ENCODE measurements at regions not wholly inside any gene's neighbourhood (a gene's known extent, or its start where the extent isn't known, plus 50 kb on each side); places are given as distances from the start of the nearest gene placed in this dataset.

DNA sequence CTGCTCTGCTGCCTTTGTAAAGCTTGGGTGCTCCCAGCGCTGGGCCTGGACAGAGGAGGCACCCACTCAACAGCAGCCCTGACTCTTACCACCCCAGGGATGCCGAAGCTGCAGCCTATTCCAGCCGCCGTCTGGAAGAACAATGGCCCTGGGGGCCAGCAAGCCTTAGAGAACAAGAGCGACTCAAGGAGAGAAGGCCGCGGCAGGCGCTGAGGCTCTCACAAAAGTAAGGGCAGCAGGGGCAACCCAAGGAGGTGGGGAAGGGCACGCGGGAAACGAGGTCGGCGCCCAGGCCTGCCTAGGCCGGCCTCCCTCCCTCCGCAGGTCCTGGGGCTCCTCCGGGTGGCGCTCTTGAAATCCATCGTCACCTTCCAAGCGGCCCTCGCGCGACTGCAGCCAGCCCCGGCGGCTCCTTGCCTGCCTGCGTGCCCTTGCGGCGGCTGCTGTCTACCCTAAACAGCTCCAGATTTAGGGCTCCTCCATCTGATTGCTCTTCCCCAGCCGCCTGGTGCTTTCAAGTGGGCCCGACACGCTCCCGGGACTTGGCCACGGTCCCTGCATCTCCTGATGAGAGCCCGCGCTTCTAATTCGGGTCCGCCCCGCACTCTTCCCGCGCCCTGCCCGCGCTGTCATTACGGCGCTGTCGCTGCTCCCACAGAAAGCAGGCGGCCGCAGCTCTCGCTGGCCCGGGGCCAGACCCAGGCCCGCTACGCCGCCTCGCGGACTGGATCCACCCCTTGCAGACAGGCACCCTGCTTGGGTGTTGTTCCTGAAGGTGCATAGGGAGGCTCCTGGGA is 213.3 kb downstream of the SEMA6A start:
- Histone ChIP-seq H4K20me1 (ENCODE audit: control insufficient read depth, extremely low read depth, insufficient read depth, low read length) (no peaks in the 10 kb centered on the region), H3K27me3 (ENCODE audit: control insufficient read depth, extremely low read depth, insufficient read depth, low read length) (peaks cover 7% of the 10 kb centered on the region), H3K36me3 (ENCODE audit: control insufficient read depth in 2 of 2, extremely low read depth in 1 of 2, insufficient read depth in 2 of 2, low read length in 2 of 2) (no peaks in the 10 kb centered on the region), H3K9me3 (ENCODE audit: control insufficient read depth, low read depth, low read length) (no peaks in the 10 kb centered on the region), H2AFZ (ENCODE audit: control insufficient read depth, low read length) (peak overlapping the region; percentile 31), H3K27ac (ENCODE audit: control insufficient read depth, insufficient read depth, low read length) (no peak overlapping the region), H3K4me2 (ENCODE audit: control insufficient read depth, extremely low read depth, insufficient read depth, low read depth, low read length) (peak overlapping the region; percentile 63), H3K4me3 (ENCODE audit: control insufficient read depth in 2 of 3, extremely low read depth in 1 of 3, insufficient read depth in 2 of 3, low read depth in 1 of 3, low read length in 3 of 3) (peak overlapping the region in 2 of 3 experiments; percentile 20 to 46), H3K79me2 (ENCODE audit: control insufficient read depth, insufficient read depth, low read length) (no peaks in the 10 kb centered on the region), H3K9me1 (ENCODE audit: control insufficient read depth, extremely low read depth, insufficient read depth, low read length) (no peaks in the 10 kb centered on the region), H3K4me1 (ENCODE audit: control insufficient read depth, extremely low read depth, insufficient read depth, low read length) (no peaks in the 10 kb centered on the region), H3K9ac (ENCODE audit: control insufficient read depth, extremely low read depth, insufficient read depth, low read length) (no peak overlapping the region)
- DNase-seq (ENCODE audit: low read depth, low spot score) (no peak), FAIRE-seq (no peak)
- TF ChIP-seq, protein P1, sequence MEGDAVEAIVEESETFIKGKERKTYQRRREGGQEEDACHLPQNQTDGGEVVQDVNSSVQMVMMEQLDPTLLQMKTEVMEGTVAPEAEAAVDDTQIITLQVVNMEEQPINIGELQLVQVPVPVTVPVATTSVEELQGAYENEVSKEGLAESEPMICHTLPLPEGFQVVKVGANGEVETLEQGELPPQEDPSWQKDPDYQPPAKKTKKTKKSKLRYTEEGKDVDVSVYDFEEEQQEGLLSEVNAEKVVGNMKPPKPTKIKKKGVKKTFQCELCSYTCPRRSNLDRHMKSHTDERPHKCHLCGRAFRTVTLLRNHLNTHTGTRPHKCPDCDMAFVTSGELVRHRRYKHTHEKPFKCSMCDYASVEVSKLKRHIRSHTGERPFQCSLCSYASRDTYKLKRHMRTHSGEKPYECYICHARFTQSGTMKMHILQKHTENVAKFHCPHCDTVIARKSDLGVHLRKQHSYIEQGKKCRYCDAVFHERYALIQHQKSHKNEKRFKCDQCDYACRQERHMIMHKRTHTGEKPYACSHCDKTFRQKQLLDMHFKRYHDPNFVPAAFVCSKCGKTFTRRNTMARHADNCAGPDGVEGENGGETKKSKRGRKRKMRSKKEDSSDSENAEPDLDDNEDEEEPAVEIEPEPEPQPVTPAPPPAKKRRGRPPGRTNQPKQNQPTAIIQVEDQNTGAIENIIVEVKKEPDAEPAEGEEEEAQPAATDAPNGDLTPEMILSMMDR (optimal IDR thresholded peaks at IDR 0.05 in 1 of 3, IDR thresholded peaks at IDR 0.05 in 1 of 3, conservative IDR thresholded peaks at IDR 0.05 in 1 of 3; ENCODE audit: extremely low read depth in 1 of 3, insufficient read depth in 2 of 3, low read length in 3 of 3) = peak in 2 of 3 experiments; percentile 15 to 43
- peak; percentile 62 for TF ChIP-seq EZH2 (IDR thresholded peaks at IDR 0.05; ENCODE audit: low read length)
- dilution Hi-C loops (cut with MboI; ENCODE audit: extremely low pct_ligation_motif_present, low sequenced_read_pairs) = no loop called here

DNA sequence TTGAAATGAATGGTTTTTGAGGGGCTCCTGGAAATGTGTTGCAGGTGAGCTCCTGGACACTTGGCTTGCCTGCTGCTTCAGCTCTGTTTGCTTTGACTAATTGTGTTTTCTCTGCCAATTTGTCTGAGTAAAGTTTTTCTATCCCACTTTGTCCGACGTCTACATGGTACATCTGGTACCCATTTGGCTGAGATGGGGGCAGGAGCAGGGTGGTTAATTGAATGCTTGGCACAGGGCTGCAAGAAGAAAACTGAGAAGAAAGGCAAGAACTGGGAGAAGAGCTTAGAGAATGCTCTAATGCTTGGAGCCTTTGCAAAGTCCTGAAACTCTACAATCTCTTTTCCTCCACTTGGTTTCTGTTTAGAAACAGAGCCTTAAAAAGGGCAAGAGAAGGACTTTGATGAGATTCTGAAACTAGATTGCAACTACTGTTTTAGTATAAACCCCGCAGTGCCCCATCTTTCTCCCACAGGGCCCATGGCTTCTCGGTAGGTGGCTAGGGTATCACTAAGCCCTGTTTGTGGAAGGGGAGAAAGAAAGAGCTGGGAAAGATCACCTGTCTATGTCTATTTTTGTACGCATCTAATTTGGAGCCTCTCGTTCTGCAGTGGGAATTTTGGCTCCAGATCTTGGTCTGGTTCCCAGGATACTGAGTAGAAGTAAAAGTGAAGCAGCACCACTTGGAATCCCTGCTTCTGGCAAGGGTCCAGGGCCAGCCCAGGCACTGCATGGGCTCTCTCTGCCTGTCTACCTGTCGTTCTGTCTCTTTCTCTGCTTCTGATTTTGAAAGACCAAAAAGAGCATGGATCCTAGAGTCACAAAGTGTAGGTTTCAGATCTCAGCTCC is 214.4 kb downstream of the SEMA6A start:
- dilution Hi-C loops (cut with MboI; ENCODE audit: extremely low pct_ligation_motif_present, low sequenced_read_pairs) = no loop called here
- Histone ChIP-seq H2AFZ (ENCODE audit: control insufficient read depth, low read length) (no peak overlapping the region), H3K27ac (ENCODE audit: control insufficient read depth, insufficient read depth, low read length) (no peak overlapping the region), H3K79me2 (ENCODE audit: control insufficient read depth, insufficient read depth, low read length) (no peaks in the 10 kb centered on the region), H4K20me1 (ENCODE audit: control insufficient read depth, extremely low read depth, insufficient read depth, low read length) (no peaks in the 10 kb centered on the region), H3K9ac (ENCODE audit: control insufficient read depth, extremely low read depth, insufficient read depth, low read length) (no peak overlapping the region), H3K36me3 (ENCODE audit: control insufficient read depth in 2 of 2, extremely low read depth in 1 of 2, insufficient read depth in 2 of 2, low read length in 2 of 2) (no peaks in the 10 kb centered on the region), H3K4me1 (ENCODE audit: control insufficient read depth, extremely low read depth, insufficient read depth, low read length) (no peaks in the 10 kb centered on the region), H3K9me3 (ENCODE audit: control insufficient read depth, low read depth, low read length) (no peaks in the 10 kb centered on the region), H3K27me3 (ENCODE audit: control insufficient read depth, extremely low read depth, insufficient read depth, low read length) (peaks cover 7% of the 10 kb centered on the region), H3K4me2 (ENCODE audit: control insufficient read depth, extremely low read depth, insufficient read depth, low read depth, low read length) (no peak overlapping the region), H3K4me3 (ENCODE audit: control insufficient read depth in 2 of 3, extremely low read depth in 1 of 3, insufficient read depth in 2 of 3, low read depth in 1 of 3, low read length in 3 of 3) (no peak overlapping the region), H3K9me1 (ENCODE audit: control insufficient read depth, extremely low read depth, insufficient read depth, low read length) (no peaks in the 10 kb centered on the region)
- DNase-seq (ENCODE audit: low read depth, low spot score) (no peak), FAIRE-seq (no peak)
- TF ChIP-seq, protein P1 (optimal IDR thresholded peaks at IDR 0.05 in 1 of 3, IDR thresholded peaks at IDR 0.05 in 1 of 3, conservative IDR thresholded peaks at IDR 0.05 in 1 of 3; ENCODE audit: extremely low read depth in 1 of 3, insufficient read depth in 2 of 3, low read length in 3 of 3) = no peak
- TF ChIP-seq EZH2 (IDR thresholded peaks at IDR 0.05; ENCODE audit: low read length) = no peak

All from keratinocyte (primary cell).